SK-N-MC (cell line): ENCODE measurements at regions not wholly inside any gene's neighbourhood (a gene's known extent, or its start where the extent isn't known, plus 50 kb on each side); places are given as distances from the start of the nearest gene placed in this dataset.

ENCODE experiments used
- EZH2 ChIP-seq: fragments of 200-600 bp; sonication (generic); IDR thresholded peaks from one replicate; pipeline ENCODE4 v1.6.1; 2017; ENCODE audit warnings: antibody characterized with exemption
- FOXP2 ChIP-seq: optimal IDR thresholded peaks from 2 replicates; pipeline ENCODE3; 2011; ENCODE audit warnings: mild to moderate bottlenecking, moderate library complexity; ENCODE audit not compliant: insufficient read depth; ENCODE audit errors: extremely low read length, control extremely low read depth
- POLR2AphosphoS5 ChIP-seq: IDR thresholded peaks from 2 replicates; pipeline ENCODE4 v1.6.1; 2012; ENCODE audit warnings: mild to moderate bottlenecking, low read depth, low read length, borderline replicate concordance

DNA sequence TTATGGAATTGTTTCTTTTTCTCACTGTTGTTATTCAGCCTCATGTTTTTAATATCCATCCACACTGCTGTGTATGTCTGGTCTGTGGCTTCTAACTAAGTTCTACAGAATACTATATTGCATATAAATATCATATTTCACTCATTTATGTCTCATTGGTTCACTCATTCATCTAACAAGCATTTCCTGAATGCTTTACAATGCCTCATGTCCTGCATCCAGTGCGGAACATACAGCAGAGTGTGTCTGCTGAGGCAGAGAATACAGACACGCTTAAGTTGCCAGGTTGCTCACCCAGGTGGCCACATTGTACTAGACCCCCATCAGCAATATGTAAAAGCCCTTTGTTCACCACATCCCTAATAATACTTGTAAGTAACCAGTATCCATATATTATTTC, 111.8 kb upstream of the CNTNAP2 start:
- TF ChIP-seq POLR2AphosphoS5, result no peak
- no peak for TF ChIP-seq EZH2
- TF ChIP-seq FOXP2, result no peak
